HFFc6 (cell line): ENCODE measurements at regions not wholly inside any gene's neighbourhood (a gene's known extent, or its start where the extent isn't known, plus 50 kb on each side); places are given as distances from the start of the nearest gene placed in this dataset.

ENCODE experiments used
- DNase-seq: peaks from one replicate; pipeline ENCODE4 v3.0.0-alpha.2; 2018
- H3K27ac Mint-ChIP-seq: 2 replicates; pipeline ENCODE4 v1.8.0; 2020; ENCODE audit warnings: mild to moderate bottlenecking, mixed read lengths
- H3K27me3 Mint-ChIP-seq: 2 replicates; pipeline ENCODE4 v1.8.0; 2021; ENCODE audit warnings: mild to moderate bottlenecking, moderate library complexity, mixed read lengths; ENCODE audit not compliant: insufficient read depth
- H3K36me3 Mint-ChIP-seq: 2 replicates; pipeline ENCODE4 v1.8.0; 2021; ENCODE audit warnings: low read depth, mixed read lengths
- H3K4me1 Mint-ChIP-seq: 2 replicates; pipeline ENCODE4 v1.8.0; 2020; ENCODE audit warnings: low read depth, mixed read lengths
- H3K4me3 Mint-ChIP-seq: 2 replicates; pipeline ENCODE4 v1.8.0; 2020; ENCODE audit warnings: mild to moderate bottlenecking, moderate library complexity, mixed read lengths
- H3K9me3 Mint-ChIP-seq: 2 replicates; pipeline ENCODE4 v1.8.0; 2020; ENCODE audit warnings: mild to moderate bottlenecking, mixed read lengths
- TF ChIP-seq, protein P1 (sequence below): fragments of 200-600 bp; sonication (generic); IDR thresholded peaks from 2 replicates; pipeline ENCODE4 v1.5.0; 2021; ENCODE audit warnings: antibody characterized with exemption, mild to moderate bottlenecking

DNA sequence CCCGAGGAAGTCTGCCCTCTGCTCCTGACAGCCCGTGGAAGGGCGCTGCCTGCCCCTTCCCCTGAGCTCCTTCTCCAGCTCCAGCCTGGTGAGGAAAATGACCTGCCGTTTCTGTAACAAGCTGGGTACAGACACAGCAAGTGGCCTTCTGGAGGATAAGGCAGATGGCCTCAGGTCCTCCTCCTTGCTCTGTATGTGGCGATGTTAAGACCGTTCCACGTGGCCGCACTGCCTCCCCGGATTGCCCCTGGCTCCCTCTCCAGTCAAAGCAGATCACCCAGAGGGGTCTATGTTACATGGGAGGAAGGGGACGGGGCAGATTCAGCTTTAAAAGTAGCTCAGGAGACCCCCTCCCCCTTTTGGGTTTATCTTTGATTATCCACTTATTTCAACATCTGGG is 80.3 kb upstream of the GATB start:
- Mint-ChIP-seq H3K4me1 (no peaks in the 10 kb centered on the region), H3K36me3 (no peaks in the 10 kb centered on the region), H3K4me3 (no peak overlapping the region), H3K27ac (no peak overlapping the region), H3K27me3 (peaks cover 2% of the 10 kb centered on the region), H3K9me3 (no peaks in the 10 kb centered on the region)
- DNase-seq: no peak
- TF ChIP-seq, protein P1, sequence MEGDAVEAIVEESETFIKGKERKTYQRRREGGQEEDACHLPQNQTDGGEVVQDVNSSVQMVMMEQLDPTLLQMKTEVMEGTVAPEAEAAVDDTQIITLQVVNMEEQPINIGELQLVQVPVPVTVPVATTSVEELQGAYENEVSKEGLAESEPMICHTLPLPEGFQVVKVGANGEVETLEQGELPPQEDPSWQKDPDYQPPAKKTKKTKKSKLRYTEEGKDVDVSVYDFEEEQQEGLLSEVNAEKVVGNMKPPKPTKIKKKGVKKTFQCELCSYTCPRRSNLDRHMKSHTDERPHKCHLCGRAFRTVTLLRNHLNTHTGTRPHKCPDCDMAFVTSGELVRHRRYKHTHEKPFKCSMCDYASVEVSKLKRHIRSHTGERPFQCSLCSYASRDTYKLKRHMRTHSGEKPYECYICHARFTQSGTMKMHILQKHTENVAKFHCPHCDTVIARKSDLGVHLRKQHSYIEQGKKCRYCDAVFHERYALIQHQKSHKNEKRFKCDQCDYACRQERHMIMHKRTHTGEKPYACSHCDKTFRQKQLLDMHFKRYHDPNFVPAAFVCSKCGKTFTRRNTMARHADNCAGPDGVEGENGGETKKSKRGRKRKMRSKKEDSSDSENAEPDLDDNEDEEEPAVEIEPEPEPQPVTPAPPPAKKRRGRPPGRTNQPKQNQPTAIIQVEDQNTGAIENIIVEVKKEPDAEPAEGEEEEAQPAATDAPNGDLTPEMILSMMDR: no peak

DNA sequence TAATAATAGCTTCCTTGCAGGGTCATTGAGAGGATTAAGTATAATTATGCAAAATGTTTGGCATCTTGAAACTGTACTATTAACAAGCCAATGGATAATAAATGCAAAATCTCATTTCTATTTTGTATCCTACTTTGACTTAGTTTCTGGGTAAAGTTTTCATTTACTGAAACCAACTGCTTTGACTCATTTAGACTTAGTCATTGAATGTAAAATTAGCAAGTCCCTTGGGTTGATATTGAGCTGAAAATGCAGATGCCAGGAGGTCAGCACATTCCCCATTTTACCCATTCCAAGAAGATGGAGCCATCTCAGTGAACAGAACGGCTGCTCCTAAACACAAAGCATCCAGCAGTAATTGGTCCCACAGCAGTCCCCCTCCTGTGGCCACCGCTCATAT is 74.7 kb upstream of the GATB start:
- Mint-ChIP-seq H3K9me3 (no peaks in the 10 kb centered on the region), H3K4me1 (peaks cover 12% of the 10 kb centered on the region; the same call in 1 of the 2 replicates), H3K27me3 (peaks cover 5% of the 10 kb centered on the region), H3K4me3 (no peak overlapping the region), H3K36me3 (no peaks in the 10 kb centered on the region), H3K27ac (no peak overlapping the region)
- DNase-seq: no peak
- TF ChIP-seq, protein P1: no peak

DNA sequence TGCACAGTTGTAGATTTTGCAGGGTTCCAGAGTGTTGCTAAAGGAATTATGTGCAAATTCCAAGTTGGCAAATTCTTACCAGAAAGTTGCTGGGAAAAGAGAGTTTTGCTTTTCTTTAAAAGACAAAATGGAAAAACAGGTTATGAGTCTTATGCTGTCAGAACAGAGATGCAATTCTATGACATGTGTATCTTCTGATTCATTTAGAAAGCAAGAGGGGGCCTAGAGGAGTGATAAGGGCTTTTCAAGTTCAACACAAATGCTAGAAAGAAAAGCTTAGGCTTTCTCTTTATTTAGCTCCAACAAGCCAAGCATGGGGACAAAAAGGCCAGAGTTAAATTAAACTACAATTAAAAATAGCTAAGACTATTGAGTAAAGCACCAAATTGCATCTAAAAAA is 72.4 kb upstream of the GATB start:
- Mint-ChIP-seq H3K4me3 (no peak overlapping the region), H3K9me3 (no peaks in the 10 kb centered on the region), H3K27ac (no peak overlapping the region), H3K36me3 (no peaks in the 10 kb centered on the region), H3K27me3 (peaks cover 5% of the 10 kb centered on the region), H3K4me1 (peaks cover 12% of the 10 kb centered on the region; the same call in 1 of the 2 replicates)
- TF ChIP-seq, protein P1: no peak
- no peak for DNase-seq

DNA sequence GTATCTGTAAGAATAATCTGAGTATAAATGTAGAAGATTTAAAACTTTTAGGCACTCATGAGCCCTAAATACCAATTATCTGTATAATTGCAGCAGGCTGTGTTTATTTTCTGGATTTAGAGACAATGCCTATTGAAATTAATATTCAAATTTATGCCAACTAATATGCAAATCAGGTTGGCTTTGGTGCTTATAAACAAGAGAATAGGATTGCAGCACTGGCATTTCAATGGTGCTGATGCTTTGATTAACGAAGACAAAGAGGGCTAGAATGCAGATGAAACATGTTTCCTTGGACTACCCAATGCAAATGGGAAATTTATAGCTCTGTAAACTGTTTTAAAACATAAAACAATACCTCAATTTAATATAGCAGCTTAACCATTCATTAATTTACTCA is 70.7 kb upstream of the GATB start:
- H3K4me3 Mint-ChIP-seq: no peak overlapping the region
- H3K4me1 Mint-ChIP-seq: peaks cover 12% of the 10 kb centered on the region; the same call in 1 of the 2 replicates
- DNase-seq: no peak
- H3K27me3 Mint-ChIP-seq: peaks cover 5% of the 10 kb centered on the region
- no peaks in the 10 kb centered on the region for H3K36me3 Mint-ChIP-seq
- TF ChIP-seq, protein P1: no peak
- no peak overlapping the region for H3K27ac Mint-ChIP-seq
- H3K9me3 Mint-ChIP-seq: no peaks in the 10 kb centered on the region

DNA sequence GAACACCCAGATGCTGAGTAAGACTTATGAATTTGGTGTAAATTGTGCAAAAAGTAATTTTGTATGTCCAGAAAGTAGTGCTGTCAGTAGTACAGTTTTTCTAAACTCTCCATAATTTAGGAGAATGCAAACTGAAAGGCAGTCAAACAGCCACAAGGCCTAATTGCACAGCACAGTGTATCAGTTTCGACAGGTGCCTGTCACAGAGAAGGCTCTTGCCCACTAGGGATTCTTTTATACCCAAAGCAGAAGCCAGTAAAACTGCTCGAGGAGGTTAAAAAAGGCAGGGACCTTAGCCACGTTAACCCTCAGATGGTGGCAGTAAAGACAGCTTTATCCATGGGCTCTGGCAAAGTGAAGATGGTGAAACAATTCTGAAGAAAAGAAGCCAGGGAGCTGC is 69.4 kb upstream of the GATB start:
- Mint-ChIP-seq H3K4me1 (peaks cover 9% of the 10 kb centered on the region; the same call in 1 of the 2 replicates), H3K9me3 (no peaks in the 10 kb centered on the region), H3K27me3 (peaks cover 5% of the 10 kb centered on the region), H3K27ac (no peak overlapping the region), H3K36me3 (no peaks in the 10 kb centered on the region), H3K4me3 (no peak overlapping the region)
- TF ChIP-seq, protein P1: no peak
- no peak for DNase-seq

DNA sequence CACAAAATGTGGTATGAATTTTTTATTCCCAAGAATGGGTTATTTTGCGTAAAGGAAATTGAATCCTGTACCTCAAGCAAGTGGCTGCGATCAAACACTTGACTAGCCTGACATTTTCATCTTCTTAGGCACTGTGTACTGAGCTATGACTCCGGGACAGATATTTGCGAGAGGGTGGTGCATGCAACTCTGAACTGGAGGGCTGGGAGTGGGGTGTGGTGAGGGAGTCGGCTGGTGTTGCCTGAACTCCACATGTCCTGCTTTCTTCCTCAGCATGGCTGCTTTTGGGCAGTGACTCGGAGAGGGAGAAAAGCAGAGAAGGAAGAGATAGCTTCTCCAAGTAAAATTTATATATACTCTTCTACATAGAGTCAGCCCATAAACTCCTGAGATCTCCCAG is 68.5 kb upstream of the GATB start:
- TF ChIP-seq, protein P1: no peak
- no peak overlapping the region for H3K4me3 Mint-ChIP-seq
- H3K36me3 Mint-ChIP-seq: no peaks in the 10 kb centered on the region
- H3K27ac Mint-ChIP-seq: no peak overlapping the region
- H3K9me3 Mint-ChIP-seq: no peaks in the 10 kb centered on the region
- DNase-seq: no peak
- H3K4me1 Mint-ChIP-seq: peaks cover 9% of the 10 kb centered on the region; the same call in 1 of the 2 replicates
- peaks cover 5% of the 10 kb centered on the region for H3K27me3 Mint-ChIP-seq
